T-cell (primary cell): ENCODE measurements at regions not wholly inside any gene's neighbourhood (a gene's known extent, or its start where the extent isn't known, plus 50 kb on each side); places are given as distances from the start of the nearest gene placed in this dataset.
"Not testable (repeated sequence)": the region's sequence is repeated elsewhere in the genome, so short reads cannot be mapped to it uniquely, and the experiment has no call there.

Experiments used
- ATAC-seq, 4 experiments: fragments of 200-7000 bp in 3 of 4; fragments of 150-1000 bp in 1 of 4; cut with Tn5 transposase; replicated peaks in 1 of 4; 1 replicate in 3 of 4; 2 replicates in 1 of 4; pipeline ENCODE4 v1.10.0; 2021; ENCODE audit warnings: moderate library complexity in 3 of 4, mild to moderate bottlenecking in 2 of 4, moderate number of reproducible peaks in 1 of 4
- CTCF ChIA-PET, 2 donors: fragments of 300-600 bp; sonication (Branson Sonifier 250); formaldehyde crosslinking; loops; one replicate each; lab custom pipeline; 2022; ENCODE audit warnings: antibody characterized with exemption in 2 of 2; lab: Charles Lee
- POLR2A ChIA-PET, 2 donors: fragments of 300-600 bp; sonication (Branson Sonifier 250); formaldehyde crosslinking; loops; one replicate each; lab custom pipeline; 2022; ENCODE audit warnings: antibody characterized with exemption in 2 of 2; lab: Charles Lee
- DNase-seq, 35 experiments: peaks; one replicate each; pipeline versions ENCODE4 v3.0.0 to v3.0.0-alpha.2; 2013 to 2023
- H3K27ac ChIP-seq: one replicate; pipeline ENCODE4 v1.5.1; 2013; ENCODE audit warnings: low read length
- H3K27me3 ChIP-seq, 2 experiments: replicated peaks in 1 of 2; 1 replicate in 1 of 2; 2 replicates in 1 of 2; pipeline versions ENCODE4 v1.6.1 to v1.7.0; 2013; ENCODE audit warnings: low read length in 1 of 2, mixed read lengths in 1 of 2; ENCODE audit not compliant: control insufficient read depth in 2 of 2, insufficient read depth in 2 of 2; ENCODE audit errors: extremely low read depth in 1 of 2
- H3K36me3 ChIP-seq, 2 donors: 1 replicate in 1 of 2; 2 replicates in 1 of 2; pipeline versions ENCODE4 v1.6.1 to v1.7.0; 2013; ENCODE audit warnings: low read length in 1 of 2; ENCODE audit not compliant: control insufficient read depth in 2 of 2, insufficient read depth in 1 of 2; ENCODE audit errors: extremely low read depth in 1 of 2
- H3K4me1 ChIP-seq, 2 experiments: 1 replicate in 1 of 2; 2 replicates in 1 of 2; pipeline versions ENCODE4 v1.6.1 to v1.7.0; 2013; ENCODE audit warnings: low read length in 2 of 2, mixed read lengths in 1 of 2; ENCODE audit not compliant: insufficient read depth in 2 of 2, control insufficient read depth in 1 of 2; ENCODE audit errors: extremely low read depth in 1 of 2
- H3K4me3 ChIP-seq, 2 donors: 1 replicate in 1 of 2; 2 replicates in 1 of 2; pipeline versions ENCODE4 v1.5.1 to v1.7.0; 2013; ENCODE audit warnings: mild to moderate bottlenecking in 2 of 2, low read length in 1 of 2, moderate library complexity in 1 of 2; ENCODE audit not compliant: control insufficient read depth in 1 of 2; ENCODE audit errors: extremely low read depth in 1 of 2
- H3K9me3 ChIP-seq: 2 replicates; pipeline ENCODE4 v1.7.0; 2013
- H3K27ac Mint-ChIP-seq, 2 donors: one replicate each; pipeline ENCODE4 v1.8.0; 2020 to 2021; ENCODE audit warnings: mild to moderate bottlenecking in 2 of 2, mixed read lengths in 2 of 2
- H3K27me3 Mint-ChIP-seq, 2 donors: one replicate each; pipeline ENCODE4 v1.8.0; 2021 to 2022; ENCODE audit warnings: mixed read lengths in 2 of 2
- H3K36me3 Mint-ChIP-seq: one replicate; pipeline ENCODE4 v1.8.0; 2021; ENCODE audit warnings: mixed read lengths
- H3K4me1 Mint-ChIP-seq, 3 donors: one replicate each; pipeline ENCODE4 v1.8.0; 2020 to 2022; ENCODE audit warnings: mixed read lengths in 3 of 3, mild to moderate bottlenecking in 1 of 3
- H3K4me3 Mint-ChIP-seq, 3 donors: one replicate each; pipeline ENCODE4 v1.8.0; 2020 to 2022; ENCODE audit warnings: mild to moderate bottlenecking in 3 of 3, mixed read lengths in 3 of 3, moderate library complexity in 3 of 3
- H3K9me3 Mint-ChIP-seq, 3 donors: one replicate each; pipeline ENCODE4 v1.8.0; 2020 to 2022; ENCODE audit warnings: mixed read lengths in 3 of 3
- WGBS: methylation state at CpG from one replicate; pipeline ENCODE4 v1.1.5; 2013; ENCODE audit warnings: missing lambda C conversion rate; ENCODE audit not compliant: insufficient coverage; 5-methylcytosine and 5-hydroxymethylcytosine counted together

- ATAC-seq: no peak
- ChIA-PET CTCF (no interaction called here), POLR2A (no interaction called here)
- H3K9me3 Mint-ChIP-seq: no peaks in the 10 kb centered on the region
- H3K27me3 Mint-ChIP-seq: peaks cover 0 to 2% of the 10 kb centered on the region in 2 donors
- peaks cover 21 to 33% (median 21%) of the 10 kb centered on the region in 3 donors for H3K4me1 Mint-ChIP-seq
- DNase-seq: no peak
- peak overlapping the region in 1 of 2 donors; percentile 17 for H3K27ac Mint-ChIP-seq
- H3K36me3 Mint-ChIP-seq: no peaks in the 10 kb centered on the region
- no peak overlapping the region for H3K4me3 Mint-ChIP-seq
- Histone ChIP-seq H3K4me1 (peaks cover 19 to 20% of the 10 kb centered on the region in 2 experiments), H3K4me3 (no peak overlapping the region), H3K27ac (no peak overlapping the region), H3K27me3 (peaks cover 0 to 9% of the 10 kb centered on the region in 2 experiments), H3K9me3 (no peaks in the 10 kb centered on the region), H3K36me3 (no peaks in the 10 kb centered on the region)
- WGBS: 86% methylated on average over 9 of the region's 10 CpGs
Measured at GRCh38 chr15:58355973-58356372, 75.8 kb upstream of the LIPC start.

GRCh38 chr15:58357529-58358476 lies 74.0 kb upstream of the LIPC start:
- peaks cover 0 to 2% of the 10 kb centered on the region in 2 donors for H3K27me3 Mint-ChIP-seq
- peak in 29 of 35 experiments; percentile 19 to 73 (median 38) for DNase-seq
- Histone ChIP-seq H3K4me3 (no peak overlapping the region), H3K27me3 (peaks cover 0 to 9% of the 10 kb centered on the region in 2 experiments), H3K9me3 (no peaks in the 10 kb centered on the region), H3K27ac (peak overlapping the region; percentile 26), H3K4me1 (peaks cover 19 to 24% of the 10 kb centered on the region in 2 experiments), H3K36me3 (no peaks in the 10 kb centered on the region)
- WGBS: 33% methylated on average over 3 of the region's 9 CpGs
- peak; percentile 68 to 94 (median 72) for ATAC-seq
- no peaks in the 10 kb centered on the region for H3K36me3 Mint-ChIP-seq
- peaks cover 27 to 41% (median 28%) of the 10 kb centered on the region in 3 donors for H3K4me1 Mint-ChIP-seq
- no peaks in the 10 kb centered on the region for H3K9me3 Mint-ChIP-seq
- peak overlapping the region; percentile 80 to 85 for H3K27ac Mint-ChIP-seq
- ChIA-PET POLR2A (interaction anchor here (0.5 to 0.6 kb wide), 3 partner anchors 51 to 1770 kb away, joined by 3 to 6 read pairs (median 4); no protein-coding TSS in a partner anchor), CTCF (no interaction called here)
- H3K4me3 Mint-ChIP-seq: peak overlapping the region in 2 of 3 donors; percentile 37 to 53

- Mint-ChIP-seq H3K9me3 (no peaks in the 10 kb centered on the region), H3K4me3 (no peak overlapping the region), H3K36me3 (no peaks in the 10 kb centered on the region), H3K27ac (no peak overlapping the region), H3K4me1 (peaks cover 40 to 50% (median 44%) of the 10 kb centered on the region in 3 donors), H3K27me3 (no peaks in the 10 kb centered on the region)
- CTCF ChIA-PET: no interaction called here
- no peaks in the 10 kb centered on the region for H3K36me3 ChIP-seq
- H3K4me3 ChIP-seq: no peak overlapping the region
- H3K27ac ChIP-seq: no peak overlapping the region
- DNase-seq (no peak), ATAC-seq (no peak)
- peaks cover 0 to 5% of the 10 kb centered on the region in 2 experiments for H3K27me3 ChIP-seq
- H3K9me3 ChIP-seq: no peaks in the 10 kb centered on the region
- peaks cover 23 to 36% of the 10 kb centered on the region in 2 experiments for H3K4me1 ChIP-seq
- WGBS: 88% methylated on average over 3 of the region's 4 CpGs
- POLR2A ChIA-PET: no interaction called here
Measured at GRCh38 chr15:58360421-58361090, 71.2 kb upstream of the LIPC start.

- POLR2A ChIA-PET: no interaction called here
- H3K27ac ChIP-seq: no peak overlapping the region
- H3K4me1 ChIP-seq: peaks cover 23 to 36% of the 10 kb centered on the region in 2 experiments
- 100% methylated on average over 4 of the region's 5 CpGs for WGBS
- H3K36me3 ChIP-seq: no peaks in the 10 kb centered on the region
- Mint-ChIP-seq H3K4me3 (no peak overlapping the region), H3K27me3 (no peaks in the 10 kb centered on the region), H3K4me1 (peaks cover 40 to 50% (median 44%) of the 10 kb centered on the region in 3 donors), H3K27ac (no peak overlapping the region), H3K36me3 (no peaks in the 10 kb centered on the region), H3K9me3 (no peaks in the 10 kb centered on the region)
- CTCF ChIA-PET: no interaction called here
- no peak for ATAC-seq
- H3K27me3 ChIP-seq: no peaks in the 10 kb centered on the region
- no peak for DNase-seq
- no peaks in the 10 kb centered on the region for H3K9me3 ChIP-seq
- H3K4me3 ChIP-seq: no peak overlapping the region
Measured at GRCh38 chr15:58361273-58361759, 70.5 kb upstream of the LIPC start.

- Mint-ChIP-seq H3K27me3 (no peaks in the 10 kb centered on the region), H3K27ac (no peak overlapping the region), H3K36me3 (no peaks in the 10 kb centered on the region), H3K4me1 (peaks cover 36 to 45% (median 40%) of the 10 kb centered on the region in 3 donors), H3K9me3 (no peaks in the 10 kb centered on the region), H3K4me3 (peak overlapping the region in 1 of 3 donors; percentile 68)
- CTCF ChIA-PET: interaction anchor here in 1 of 2 donors (0.6 kb wide), 1 partner anchor 817 kb away, joined by 3 read pairs; no protein-coding TSS in a partner anchor
- peak in 1 of 35 experiments; percentile 5 for DNase-seq
- H3K36me3 ChIP-seq: no peaks in the 10 kb centered on the region
- peaks cover 18 to 33% of the 10 kb centered on the region in 2 experiments for H3K4me1 ChIP-seq
- H3K4me3 ChIP-seq: no peak overlapping the region
- H3K27me3 ChIP-seq: no peaks in the 10 kb centered on the region
- WGBS: 71% methylated on average over 5 of the region's 6 CpGs
- ATAC-seq: no peak
- no peak overlapping the region for H3K27ac ChIP-seq
- H3K9me3 ChIP-seq: no peaks in the 10 kb centered on the region
- POLR2A ChIA-PET: no interaction called here
Measured at GRCh38 chr15:58362262-58362922, 69.4 kb upstream of the LIPC start.

DNA sequence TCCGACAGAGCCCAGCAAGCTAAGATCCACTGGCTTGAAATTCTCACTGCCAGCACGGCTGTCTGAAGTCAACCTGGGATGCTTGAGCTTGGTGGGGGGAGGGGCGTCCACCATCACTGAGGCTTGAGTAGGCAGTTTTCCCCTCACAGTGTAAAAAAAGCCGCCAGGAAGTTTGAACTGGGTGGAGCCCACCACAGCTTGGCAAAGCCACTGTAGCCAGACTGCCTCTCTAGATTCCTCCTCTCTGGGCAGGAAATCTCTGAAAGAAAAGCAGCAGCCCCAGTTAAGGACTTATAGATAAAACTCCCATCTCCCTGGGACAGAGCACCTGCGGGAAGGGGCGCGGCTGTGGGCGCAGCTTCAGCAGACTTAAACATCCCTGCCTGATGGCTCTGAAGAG lies 68.7 kb upstream of the LIPC start:
- H3K9me3 ChIP-seq, H3K36me3 ChIP-seq, H3K27ac Mint-ChIP-seq, ATAC-seq, H3K36me3 Mint-ChIP-seq, H3K27ac ChIP-seq, H3K27me3 ChIP-seq, H3K4me3 ChIP-seq, H3K27me3 Mint-ChIP-seq, POLR2A ChIA-PET, H3K9me3 Mint-ChIP-seq: not testable (repeated sequence)
- H3K4me1 Mint-ChIP-seq: peaks cover 29 to 38% (median 33%) of the 10 kb centered on the region in 3 donors
- DNase-seq: peak in 5 of 35 experiments; percentile 3 to 12 (median 9)
- 48% methylated on average over 6 of the region's 8 CpGs for WGBS
- H3K4me3 Mint-ChIP-seq: peak overlapping the region in 1 of 3 donors; percentile 68
- peaks cover 11 to 26% of the 10 kb centered on the region in 2 experiments for H3K4me1 ChIP-seq
- CTCF ChIA-PET: interaction anchor here in 1 of 2 donors (0.6 kb wide), 1 partner anchor 817 kb away, joined by 3 read pairs; no protein-coding TSS in a partner anchor
